Ramos (cell line): ENCODE measurements at regions not wholly inside any gene's neighbourhood (a gene's known extent, or its start where the extent isn't known, plus 50 kb on each side); places are given as distances from the start of the nearest gene placed in this dataset.

ENCODE experiments used
- in situ Hi-C: fragments of 300-500 bp; cut with MboI; formaldehyde crosslinking; loops from one replicate; pipeline ENCODE4 v1.14.3; 2022; ENCODE audit warnings: low sequenced_read_pairs; ENCODE audit not compliant: unreplicated experiment

DNA sequence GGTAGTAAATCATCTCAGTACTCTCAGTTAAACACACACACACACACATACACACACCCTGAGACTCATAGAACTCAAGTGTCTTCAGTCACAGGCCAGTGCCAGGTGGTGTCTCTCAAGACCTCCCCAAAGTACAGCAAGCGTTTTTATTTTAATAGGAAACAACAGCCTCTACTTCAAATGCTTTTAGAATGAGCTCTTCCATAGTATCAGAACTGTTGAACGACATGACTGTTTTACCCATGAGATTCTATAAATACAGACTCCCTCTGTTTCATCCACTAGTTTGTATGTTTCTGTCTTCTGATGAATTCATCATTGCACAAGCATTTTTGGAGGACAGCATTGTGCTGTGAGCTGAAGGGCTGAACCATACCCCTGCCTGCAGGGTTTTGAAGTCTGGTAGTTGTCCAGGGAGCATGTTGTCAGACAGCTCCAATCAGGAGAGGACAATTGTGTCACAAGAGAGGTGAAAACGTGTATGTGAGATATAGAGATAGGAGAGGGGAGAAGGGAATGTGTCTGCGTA lies 201.0 kb upstream of the BCL6 start:
- in situ Hi-C loops = loop anchor here (10.0 kb wide), 1 partner anchor 201 kb away; the partner anchor contains the start of gene BCL6

DNA sequence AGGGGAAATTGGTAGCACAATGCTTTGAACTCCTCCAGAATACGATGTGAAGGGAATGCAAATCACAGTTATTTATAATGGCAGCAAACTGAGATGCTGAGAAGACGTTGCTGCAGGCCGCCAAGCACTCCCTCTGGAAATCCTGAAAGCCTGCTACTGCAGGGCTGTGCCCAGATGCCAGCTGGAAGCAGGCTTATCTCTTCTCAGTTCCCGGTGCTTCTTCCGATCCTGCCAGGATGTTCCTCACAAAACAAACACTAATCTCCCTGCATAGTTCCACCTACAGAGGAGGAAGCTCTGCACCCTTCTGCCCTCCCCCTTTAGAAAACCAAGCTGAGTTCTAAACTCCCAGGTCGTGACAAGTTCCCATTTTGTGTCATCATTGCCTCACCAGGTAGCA lies 201.7 kb upstream of the BCL6 start:
- in situ Hi-C loops = loop anchor here (10.0 kb wide), 1 partner anchor 202 kb away; the partner anchor contains the start of gene BCL6

DNA sequence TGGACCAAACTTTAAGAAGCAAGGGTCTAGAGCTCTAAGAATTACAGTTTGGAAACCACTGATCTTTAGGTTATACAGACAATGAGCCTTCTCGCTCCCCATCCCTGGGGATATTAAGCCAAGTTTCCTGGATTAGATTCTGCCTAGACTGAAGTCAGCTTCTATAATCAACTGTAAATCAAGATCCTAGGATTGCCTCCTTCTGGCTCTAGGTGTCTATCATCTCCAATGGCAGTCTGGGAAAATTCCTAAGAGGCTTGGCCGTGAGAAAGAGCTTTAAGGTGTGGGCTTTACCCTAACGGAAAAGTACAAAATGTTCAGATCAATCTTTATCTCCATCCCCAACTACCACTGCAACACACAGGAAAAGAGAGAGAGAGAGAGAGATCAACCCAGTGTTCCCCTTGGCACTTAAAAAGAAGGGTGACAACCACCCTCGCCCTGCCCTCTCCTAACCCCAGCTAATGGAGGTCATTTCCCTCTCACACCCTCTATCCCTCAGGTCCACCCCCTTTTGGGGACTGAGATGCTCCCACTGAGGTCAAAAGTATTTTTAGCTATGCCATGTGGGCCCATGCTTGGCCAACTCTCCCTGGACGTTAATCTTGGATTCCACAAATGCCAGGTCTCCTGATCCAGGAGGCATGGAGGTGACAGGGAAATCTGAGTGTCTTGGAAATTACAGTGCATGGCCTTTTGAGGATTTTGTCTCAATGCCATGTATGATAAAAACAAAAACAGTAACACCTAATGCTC lies 202.8 kb upstream of the BCL6 start:
- in situ Hi-C loops = loop anchor here (10.0 kb wide), 1 partner anchor 203 kb away; the partner anchor contains the start of gene BCL6

DNA sequence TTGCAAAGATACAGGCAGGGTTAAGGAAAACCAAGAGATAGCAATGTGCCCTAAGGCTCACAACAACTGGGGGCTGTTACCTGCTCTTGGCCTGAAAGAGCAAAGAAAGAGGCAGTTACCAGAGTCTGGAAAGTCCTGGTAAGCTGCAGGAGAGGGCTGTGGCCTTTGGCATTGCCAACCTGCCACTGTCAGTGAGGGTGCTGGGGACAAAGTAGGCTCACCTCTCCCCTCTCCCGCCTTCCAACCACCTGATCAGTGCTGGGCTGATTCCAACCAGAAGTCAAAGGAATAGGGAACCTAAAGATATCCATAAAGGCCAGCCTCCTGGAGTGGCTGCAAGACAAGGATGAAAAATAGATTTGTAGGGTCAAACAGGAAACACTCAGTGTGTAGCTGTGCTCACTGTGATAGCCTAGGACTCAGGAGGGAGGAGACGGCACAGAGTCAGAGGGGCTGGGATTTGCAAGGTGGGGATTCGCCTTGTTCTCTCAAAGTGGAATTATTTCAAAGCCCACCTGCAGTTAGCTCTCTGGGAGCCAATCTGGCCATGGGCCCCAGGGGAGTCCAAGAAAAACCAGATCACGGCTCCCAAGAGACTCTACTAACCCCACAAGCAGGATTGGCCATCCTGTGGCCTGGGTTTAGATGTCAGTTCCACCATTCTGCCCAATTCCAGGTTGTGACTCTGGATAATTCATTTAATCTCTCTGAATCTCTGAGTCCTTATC lies 204.0 kb upstream of the BCL6 start:
- in situ Hi-C loops = loop anchor here (10.0 kb wide), 1 partner anchor 204 kb away; the partner anchor contains the start of gene BCL6

DNA sequence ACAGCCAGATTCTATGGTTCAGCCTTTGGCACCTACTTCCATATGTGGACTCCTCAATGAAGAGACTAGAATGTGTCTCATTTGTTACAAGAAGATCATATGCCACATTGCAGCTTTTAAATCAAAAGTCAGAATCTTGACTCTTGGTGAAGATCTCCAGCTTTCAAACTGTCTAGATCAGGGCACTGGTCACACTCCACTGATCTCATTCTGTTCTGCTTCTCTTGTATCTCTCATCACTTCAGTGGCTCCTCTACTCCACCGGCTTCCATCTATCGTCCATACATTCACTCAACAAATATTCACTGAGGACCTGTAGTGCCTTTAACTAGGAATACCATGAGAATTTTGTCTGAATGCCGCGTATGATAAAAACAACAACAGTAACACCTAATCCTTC lies 203.3 kb upstream of the LPP start:
- in situ Hi-C loops = loop anchor here (25.0 kb wide), 2 partner anchors 938 to 1163 kb away; partner anchors contain the start of gene EIF4A2

DNA sequence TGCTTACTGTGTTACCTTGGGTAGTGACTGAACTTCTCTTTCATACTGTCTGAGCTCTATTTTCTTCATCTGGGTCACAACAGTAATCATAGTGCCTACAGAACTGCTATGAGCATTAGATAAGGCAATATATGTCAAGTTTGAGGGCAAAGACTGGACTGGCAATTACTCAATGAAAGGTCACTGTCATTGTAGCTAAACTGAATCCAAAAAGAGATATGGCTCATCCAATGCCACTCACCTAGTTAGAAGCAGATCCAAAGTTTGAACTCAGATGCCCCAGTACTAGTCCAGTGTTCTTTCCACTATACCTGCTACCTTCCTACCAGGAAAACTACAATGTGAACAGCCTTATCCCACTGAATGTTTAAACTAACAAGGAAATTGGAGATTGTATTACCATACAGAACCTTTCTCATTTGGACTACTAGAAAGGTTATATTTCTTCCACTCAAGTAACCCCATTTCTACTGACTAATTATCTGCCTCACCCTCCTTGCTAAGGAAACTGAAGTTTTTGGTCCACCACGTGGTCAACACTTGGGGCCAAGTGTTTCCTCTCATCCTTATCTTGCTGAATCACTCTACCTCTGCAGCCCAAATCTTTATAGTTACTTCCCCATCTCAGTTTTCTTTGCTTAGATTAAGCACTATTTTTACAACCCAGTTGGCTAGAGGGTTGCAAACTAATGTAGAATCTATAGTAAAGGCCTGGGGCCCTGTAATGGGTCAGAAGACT lies 202.3 kb upstream of the LPP start:
- in situ Hi-C loops = loop anchor here (25.0 kb wide), 2 partner anchors 939 to 1164 kb away; partner anchors contain the start of gene EIF4A2

DNA sequence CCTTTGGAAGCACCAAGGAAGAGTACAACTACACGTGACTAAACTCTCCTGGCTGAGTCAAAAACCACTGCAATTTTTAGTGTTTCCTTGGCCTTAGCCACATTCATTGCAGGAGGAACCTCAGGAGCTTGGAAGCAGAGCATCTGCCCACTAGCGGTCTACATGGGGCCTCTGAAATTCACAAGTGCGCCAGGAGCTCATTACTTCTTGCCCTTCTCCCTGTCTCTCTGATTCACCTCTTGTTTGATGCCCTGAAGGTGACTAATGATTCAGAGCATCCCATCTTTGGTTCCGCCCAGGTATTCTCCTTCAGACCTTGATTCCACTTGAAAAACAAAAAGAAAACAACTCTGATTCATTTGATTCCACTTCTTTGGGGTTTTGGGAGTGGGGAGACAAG lies 201.1 kb upstream of the LPP start:
- in situ Hi-C loops = loop anchor here (25.0 kb wide), 2 partner anchors 941 to 1166 kb away; partner anchors contain the start of gene EIF4A2

DNA sequence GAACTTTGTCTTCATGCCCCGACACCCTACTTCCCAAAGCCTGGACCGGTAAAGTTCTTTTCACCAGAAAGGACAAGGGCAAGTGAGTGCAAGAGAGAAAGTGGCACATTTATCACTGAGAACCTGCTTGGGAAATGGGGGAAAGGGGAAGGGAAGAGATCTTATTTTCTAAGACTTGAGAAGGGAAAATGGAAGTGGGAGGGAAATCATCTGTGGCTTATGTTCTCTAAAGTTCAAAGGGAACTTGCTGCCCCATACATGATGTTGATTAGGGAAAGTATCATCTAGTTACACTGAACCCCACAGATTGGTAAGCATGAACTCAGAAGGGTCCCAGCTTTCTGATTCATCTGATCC lies 199.5 kb upstream of the LPP start:
- in situ Hi-C loops = loop anchor here (25.0 kb wide), 2 partner anchors 942 to 1167 kb away; partner anchors contain the start of gene EIF4A2

DNA sequence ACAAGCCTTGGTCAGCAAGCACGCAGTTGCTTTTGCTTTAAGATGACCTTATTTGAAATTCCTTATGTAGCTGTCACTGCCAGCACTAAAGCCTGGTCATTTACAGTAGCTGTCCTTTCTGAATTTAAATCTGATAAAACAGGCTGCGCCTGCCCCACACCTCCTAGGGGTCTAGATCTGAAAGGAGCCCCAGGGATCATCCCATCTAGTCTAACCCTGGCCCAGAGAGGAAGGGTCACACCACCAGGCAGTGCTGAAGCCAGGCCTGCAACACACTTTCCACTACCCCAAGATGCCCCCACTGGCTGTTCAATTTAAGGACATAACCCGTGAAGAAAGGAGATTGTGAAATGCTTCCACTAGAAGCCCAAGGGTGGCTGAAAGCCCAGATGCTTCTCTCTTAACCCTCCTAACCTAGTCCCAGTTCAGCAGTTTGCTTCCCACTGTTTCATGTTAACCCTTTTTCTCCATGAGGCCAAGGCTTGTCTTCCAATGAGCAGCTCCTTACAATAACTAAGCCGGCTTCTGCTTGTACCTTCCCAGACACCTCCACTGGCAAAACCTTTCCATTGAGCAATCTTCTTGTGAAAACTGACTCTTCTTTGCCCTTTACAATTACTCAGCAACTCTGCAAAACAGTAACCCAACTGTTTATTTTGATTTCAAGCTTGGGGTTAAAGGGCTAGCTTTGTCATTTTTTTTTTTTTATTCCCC lies 198.9 kb upstream of the LPP start:
- in situ Hi-C loops = loop anchor here (25.0 kb wide), 2 partner anchors 943 to 1168 kb away; partner anchors contain the start of gene EIF4A2

DNA sequence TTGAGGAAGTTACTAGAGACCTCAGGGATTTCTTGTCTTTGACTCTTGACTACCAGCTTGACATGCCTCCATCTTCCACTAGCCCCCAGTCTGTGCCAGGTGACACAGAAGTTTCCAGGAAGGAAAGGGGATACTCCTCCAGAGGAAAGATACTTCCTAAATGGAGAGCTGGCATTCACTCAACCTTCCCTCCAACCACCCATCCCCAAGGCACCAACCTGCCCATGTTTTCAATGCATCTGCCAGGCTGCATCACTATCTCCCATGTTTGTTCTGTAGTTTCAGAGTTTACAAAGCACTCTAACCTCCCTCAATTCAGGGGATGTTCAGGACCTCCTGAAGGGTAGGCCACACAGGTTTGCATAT lies 198.4 kb upstream of the LPP start:
- in situ Hi-C loops = loop anchor here (25.0 kb wide), 2 partner anchors 943 to 1168 kb away; partner anchors contain the start of gene EIF4A2

DNA sequence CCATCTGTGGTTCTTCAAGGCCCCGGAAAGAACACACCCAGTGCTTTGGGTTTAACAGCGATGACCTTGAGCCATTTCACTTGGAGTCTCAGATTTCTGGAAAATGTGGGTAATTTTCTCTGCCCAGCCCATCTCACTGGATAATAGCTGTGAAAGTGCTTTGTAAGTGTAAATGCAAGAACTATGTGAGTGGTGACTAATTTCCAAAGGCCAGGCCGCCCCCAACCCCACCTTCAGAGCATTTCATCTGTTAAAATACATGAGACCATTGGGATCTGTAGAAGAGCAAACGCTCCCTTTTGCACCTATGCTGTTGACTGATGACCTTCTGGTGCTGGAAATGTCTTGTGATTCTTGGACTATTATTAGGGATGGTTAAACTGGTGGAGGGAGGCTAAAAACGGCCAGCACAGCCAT lies 196.8 kb upstream of the LPP start:
- in situ Hi-C loops = loop anchor here (25.0 kb wide), 2 partner anchors 945 to 1170 kb away; partner anchors contain the start of gene EIF4A2

DNA sequence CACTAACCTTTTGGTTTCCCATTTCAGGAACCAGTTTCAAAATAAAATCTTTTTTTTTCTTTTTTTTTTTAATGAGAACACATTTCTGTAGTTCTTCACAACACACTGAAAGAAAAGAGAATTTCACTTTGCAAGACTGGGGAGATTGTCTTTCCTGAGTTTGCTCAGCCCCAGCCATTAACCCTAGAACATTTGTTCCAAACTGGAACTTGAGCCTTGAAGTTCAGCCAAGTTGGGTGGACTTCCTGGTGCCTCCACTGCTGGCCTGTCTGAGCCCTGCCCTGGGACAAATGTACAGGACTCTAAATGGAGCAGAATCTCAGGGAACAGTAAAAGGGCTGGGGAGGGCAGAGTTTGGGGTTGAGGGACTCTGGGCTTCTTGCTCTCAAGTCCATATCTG lies 196.4 kb upstream of the LPP start:
- in situ Hi-C loops = loop anchor here (25.0 kb wide), 2 partner anchors 945 to 1170 kb away; partner anchors contain the start of gene EIF4A2

DNA sequence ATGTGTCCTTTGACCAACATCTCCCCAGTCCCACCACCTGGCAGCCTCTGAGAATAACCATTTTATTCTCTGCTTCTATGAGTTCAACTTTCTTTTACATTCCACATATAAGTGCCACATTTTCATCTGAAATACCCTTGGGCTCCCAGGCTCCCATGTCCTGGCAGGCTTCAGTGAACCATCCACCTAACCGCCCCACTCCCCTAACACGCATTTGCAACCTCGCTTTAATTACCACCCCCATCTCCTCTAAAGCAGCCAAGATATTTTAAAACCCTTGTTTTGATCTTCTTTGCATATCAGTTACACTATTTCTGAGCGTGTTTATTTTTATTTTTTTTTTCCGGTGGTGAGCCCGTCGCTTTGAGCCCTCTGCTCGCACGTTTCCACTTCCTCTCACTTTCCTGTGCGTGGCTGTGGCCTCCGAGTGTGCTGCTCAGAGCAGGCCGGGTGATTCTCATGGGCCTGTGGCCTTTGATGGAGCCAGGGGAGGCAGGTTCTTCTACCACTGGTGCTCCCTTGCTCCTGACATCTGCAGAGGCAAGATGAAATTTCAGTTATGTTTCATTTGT lies 195.4 kb upstream of the LPP start:
- in situ Hi-C loops = loop anchor here (25.0 kb wide), 2 partner anchors 946 to 1171 kb away; partner anchors contain the start of gene EIF4A2

DNA sequence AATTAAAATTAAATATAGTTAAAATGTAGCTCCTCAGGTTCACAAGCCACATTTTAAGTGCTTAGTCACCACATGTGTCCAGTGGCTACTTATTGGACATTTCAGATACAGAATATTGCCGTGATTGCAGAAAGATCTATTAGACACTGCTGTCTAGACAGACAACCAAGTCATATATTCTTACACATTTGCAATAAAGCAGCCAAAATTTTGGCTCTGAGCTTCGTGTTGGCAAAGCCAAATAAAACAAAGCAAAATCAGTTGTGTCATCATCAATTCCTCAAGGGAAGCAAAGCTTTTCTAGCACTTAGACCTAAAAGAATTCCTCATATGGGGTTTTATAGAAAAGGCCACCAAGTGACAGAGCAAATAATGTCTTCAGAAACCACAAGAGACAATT lies 193.1 kb upstream of the LPP start:
- in situ Hi-C loops = loop anchor here (10.0 to 25.0 kb wide), 3 partner anchors 949 to 1174 kb away; partner anchors contain the start of gene EIF4A2

DNA sequence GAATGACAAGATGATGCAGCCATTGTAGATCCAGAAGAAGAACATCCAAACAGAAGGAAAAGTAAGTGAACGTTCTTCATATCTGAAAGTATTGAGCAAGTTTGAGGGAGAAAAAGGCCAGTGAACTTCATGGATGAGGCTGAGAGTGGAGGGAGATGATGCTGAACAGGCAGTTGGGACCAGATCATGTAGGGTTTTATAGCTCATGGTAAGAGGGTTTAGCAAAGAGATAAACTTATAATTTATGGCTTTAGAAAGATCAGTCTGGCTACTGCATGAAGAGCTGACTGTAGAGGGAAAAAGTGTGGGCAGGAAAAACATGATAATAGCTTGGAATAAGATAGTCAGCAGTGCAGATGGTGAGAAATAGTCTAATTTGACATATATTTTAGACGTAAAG lies 192.6 kb upstream of the LPP start:
- in situ Hi-C loops = loop anchor here (10.0 to 25.0 kb wide), 3 partner anchors 949 to 1174 kb away; partner anchors contain the start of gene EIF4A2

DNA sequence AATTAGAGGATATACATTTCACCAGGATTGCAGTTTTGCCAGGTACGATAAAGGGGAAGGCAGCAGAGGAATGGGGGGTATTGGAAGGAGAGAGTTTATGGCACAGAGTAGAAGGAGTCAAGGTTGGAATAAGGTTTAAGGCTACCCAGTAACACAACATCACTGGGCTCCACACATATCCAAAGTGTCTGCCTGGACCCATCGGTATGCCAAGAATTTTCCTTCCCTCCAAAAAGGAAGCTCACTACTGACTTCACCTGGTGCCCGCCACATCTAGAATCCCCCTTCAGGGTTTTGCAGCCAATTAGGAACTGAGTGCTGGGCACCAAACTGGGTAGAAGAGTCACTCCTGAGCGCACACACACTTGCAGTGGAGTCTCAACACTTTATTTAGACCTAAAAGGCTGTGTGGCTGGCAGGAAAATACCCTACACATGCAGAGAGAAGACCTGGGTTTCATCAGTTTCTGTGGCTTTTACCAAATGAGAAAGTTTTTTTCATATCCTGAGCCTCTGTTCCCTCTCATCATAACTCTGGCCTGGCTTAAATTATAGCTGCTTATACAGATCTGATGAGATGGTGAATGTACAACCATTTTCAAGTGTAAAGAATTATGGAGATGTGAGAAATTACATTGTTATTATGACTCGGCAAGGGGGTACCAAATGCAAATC lies 190.8 kb upstream of the LPP start:
- in situ Hi-C loops = loop anchor here (10.0 to 25.0 kb wide), 3 partner anchors 951 to 1176 kb away; partner anchors contain the start of gene EIF4A2

DNA sequence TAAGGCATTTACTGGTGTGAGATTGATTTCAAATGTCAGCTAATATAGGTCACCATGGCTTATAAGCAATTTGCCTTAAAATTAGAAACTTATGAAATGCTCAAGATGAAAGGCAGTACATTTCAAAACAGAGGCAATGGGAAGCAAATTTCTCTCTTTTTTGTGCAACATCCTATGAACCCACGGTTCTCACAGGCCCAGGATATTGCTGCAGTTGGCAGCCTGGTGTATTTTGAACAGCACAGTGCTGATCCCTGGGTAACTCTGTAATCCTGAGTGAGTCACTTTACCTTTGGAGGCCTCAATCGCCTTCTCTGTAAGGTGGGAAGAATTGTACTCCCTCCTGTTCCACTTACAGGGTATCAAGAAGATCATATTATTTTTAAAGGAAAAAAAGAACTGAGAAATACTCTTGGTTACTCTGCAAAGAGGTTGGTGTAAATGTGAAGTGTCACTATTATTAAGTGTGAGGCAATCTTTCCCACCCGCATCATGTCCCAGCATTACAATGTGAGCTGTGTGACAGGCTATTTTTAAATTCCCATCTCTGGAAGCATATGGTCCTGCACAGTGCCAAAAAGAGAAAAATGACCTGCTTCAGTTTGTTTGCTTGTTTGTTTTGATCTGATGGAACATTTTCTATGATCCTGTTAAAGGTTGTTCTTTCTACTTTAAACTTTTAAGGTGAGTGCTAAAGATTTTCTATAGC lies 190.1 kb upstream of the LPP start:
- in situ Hi-C loops = loop anchor here (10.0 to 25.0 kb wide), 3 partner anchors 952 to 1177 kb away; partner anchors contain the start of gene EIF4A2
